ENCODE measurements at regions not wholly inside any gene's neighbourhood (a gene's known extent, or its start where the extent isn't known, plus 50 kb on each side); places are given as distances from the start of the nearest gene placed in this dataset.

- TF ChIP-seq CTCF (IDR thresholded peaks at IDR 0.05), result no peak
- no peak for TF ChIP-seq POLR2AphosphoS5 (IDR thresholded peaks at IDR 0.05)
- TF ChIP-seq POLR2A (IDR thresholded peaks at IDR 0.05), result no peak
- no peak for TF ChIP-seq EP300 (IDR thresholded peaks at IDR 0.05)
- WGBS, 2 donors, result 60 to 87% methylated on average over 5 to 7 of the region's 7 CpGs
Observed at GRCh38 chr11:116478669-116479668, 293.8 kb downstream of the BUD13 start.

GRCh38 chr11:116478205-116478604, 294.6 kb downstream of the BUD13 start:
- Histone ChIP-seq H3K27ac (no peak overlapping the region), H3K4me3 (no peak overlapping the region), H3K36me3 (no peaks in the 10 kb centered on the region), H3K4me1 (no peaks in the 10 kb centered on the region), H3K9me3 (no peaks in the 10 kb centered on the region), H3K27me3 (no peaks in the 10 kb centered on the region)
- no peak for DNase-seq
- ATAC-seq (ENCODE audit: low FRiP score in 2 of 2), result no peak
- no peak for TF ChIP-seq CTCF (IDR thresholded peaks at IDR 0.05)
- TF ChIP-seq POLR2AphosphoS5 (IDR thresholded peaks at IDR 0.05), result no peak
- no peak for TF ChIP-seq POLR2A (IDR thresholded peaks at IDR 0.05)
- no peak for TF ChIP-seq EP300 (IDR thresholded peaks at IDR 0.05)
- 67 to 68% methylated on average over 8 of the region's 8 CpGs for WGBS, 2 donors

More at GRCh38 chr11:116478669-116479668, 293.8 kb downstream of the BUD13 start:
- Histone ChIP-seq H3K27me3 (no peaks in the 10 kb centered on the region), H3K27ac (no peak overlapping the region), H3K4me1 (no peaks in the 10 kb centered on the region), H3K4me3 (no peak overlapping the region), H3K9me3 (no peaks in the 10 kb centered on the region), H3K36me3 (no peaks in the 10 kb centered on the region)
- ATAC-seq (ENCODE audit: low FRiP score in 2 of 2), result no peak
- DNase-seq, result no peak

- DNase-seq (no peak), ATAC-seq (ENCODE audit: low FRiP score in 2 of 2) (no peak)
- Histone ChIP-seq H3K4me3 (no peak overlapping the region), H3K36me3 (no peaks in the 10 kb centered on the region), H3K9me3 (no peaks in the 10 kb centered on the region), H3K27ac (no peak overlapping the region), H3K27me3 (no peaks in the 10 kb centered on the region), H3K4me1 (no peaks in the 10 kb centered on the region)
- TF ChIP-seq CTCF (IDR thresholded peaks at IDR 0.05) (no peak), EP300 (IDR thresholded peaks at IDR 0.05) (no peak), POLR2A (IDR thresholded peaks at IDR 0.05) (no peak), POLR2AphosphoS5 (IDR thresholded peaks at IDR 0.05) (no peak)
- 64 to 80% methylated on average over 3 of the region's 3 CpGs for whole genome bisulfite sequencing, 2 donors
Observed at GRCh38 chr11:116473790-116474346, 298.9 kb downstream of the BUD13 start.

GRCh38 chr11:116473206-116473769, 299.5 kb downstream of the BUD13 start:
- Histone ChIP-seq H3K36me3 (no peaks in the 10 kb centered on the region), H3K27me3 (no peaks in the 10 kb centered on the region), H3K27ac (no peak overlapping the region), H3K4me1 (no peaks in the 10 kb centered on the region), H3K4me3 (no peak overlapping the region), H3K9me3 (no peaks in the 10 kb centered on the region)
- ATAC-seq (ENCODE audit: low FRiP score in 2 of 2), result no peak
- DNase-seq, result no peak
- WGBS, 2 donors, result 60 to 64% methylated on average over 1 of the region's 1 CpG
- TF ChIP-seq POLR2AphosphoS5 (IDR thresholded peaks at IDR 0.05), result no peak
- no peak for TF ChIP-seq EP300 (IDR thresholded peaks at IDR 0.05)
- no peak for TF ChIP-seq POLR2A (IDR thresholded peaks at IDR 0.05)
- TF ChIP-seq CTCF (IDR thresholded peaks at IDR 0.05), result no peak
